ENCODE measurements at regions not wholly inside any gene's neighbourhood (a gene's known extent, or its start where the extent isn't known, plus 50 kb on each side); places are given as distances from the start of the nearest gene placed in this dataset.

- TF ChIP-seq CTCF (IDR thresholded peaks at IDR 0.05) (no peak), POLR2A (IDR thresholded peaks at IDR 0.05) (no peak)
Measured at GRCh38 chrX:38992441-38993096, 191.3 kb downstream of the MID1IP1 start.

All from body of pancreas (tissue), 4 donors.